GM12878 (cell line): ENCODE measurements at regions not wholly inside any gene's neighbourhood (a gene's known extent, or its start where the extent isn't known, plus 50 kb on each side); places are given as distances from the start of the nearest gene placed in this dataset.

Source experiments
- ATAC-seq: fragments of 200-7000 bp; cut with Tn5 transposase; 3 replicates; pipeline ENCODE4 v1.9.1; 2020; ENCODE audit warnings: mild to moderate bottlenecking, moderate library complexity
- BruUV-seq: library from RNA; stranded (reverse); fragments of 400-500 nt; replicated peaks from 2 replicates; lab custom pipeline; 2021; lab: Mats Ljungman, UMichigan
- CTCF ChIA-PET: fragments of 300-600 bp; sonication (Branson Sonifier 250); formaldehyde crosslinking; extraction: SDS; loops from one replicate; lab custom pipeline; 2021; ENCODE audit warnings: inconsistent platforms; lab: Yijun Ruan, JAX
- POLR2A ChIA-PET: fragments of 350-600 bp; formaldehyde crosslinking; extraction: SDS; loops from one replicate; lab custom pipeline; 2021; ENCODE audit warnings: inconsistent platforms; lab: Charles Lee
- RAD21 ChIA-PET: fragments of 300-600 bp; sonication (Branson Sonifier 250); formaldehyde crosslinking; loops from one replicate; lab custom pipeline; 2023; ENCODE audit warnings: antibody characterized with exemption; ENCODE audit not compliant: unreplicated experiment; lab: Charles Lee
- SMC1A ChIA-PET: fragments of 300-600 bp; sonication (Branson Sonifier 250); formaldehyde crosslinking; loops from one replicate; lab custom pipeline; 2023; ENCODE audit not compliant: unreplicated experiment, uncharacterized antibody; lab: Charles Lee
- DNase-seq: peaks from one replicate; pipeline ENCODE4 v3.0.0-alpha.2; 2011; ENCODE audit warnings: low read depth, low spot score
- FAIRE-seq: peaks from 3 replicates; lab custom pipeline; 2011; peaks lifted over from hg19 to GRCh38; lab: Jason Lieb, UNC
- H2AFZ ChIP-seq: 2 replicates; pipeline ENCODE4 v1.6.0; 2011; ENCODE audit warnings: low read depth, low read length, control low read depth; ENCODE audit not compliant: control insufficient read depth
- H3K27ac ChIP-seq: 2 replicates; pipeline ENCODE4 v1.5.1; 2011; ENCODE audit warnings: control low read depth; ENCODE audit not compliant: control insufficient read depth, insufficient read depth
- H3K27me3 ChIP-seq, 2 experiments: replicated peaks in 1 of 2; 2 replicates each; pipeline versions ENCODE4 v1.6.0 to v1.6.1; 2011; ENCODE audit warnings: low read length in 1 of 2; ENCODE audit not compliant: control insufficient read depth in 2 of 2, insufficient read depth in 2 of 2
- H3K36me3 ChIP-seq, 2 experiments: 2 replicates each; pipeline ENCODE4 v1.5.1; 2011; ENCODE audit warnings: low read length in 1 of 2; ENCODE audit not compliant: control insufficient read depth in 2 of 2, insufficient read depth in 2 of 2
- H3K4me1 ChIP-seq: 2 replicates; pipeline ENCODE4 v1.6.1; 2011; ENCODE audit warnings: mild to moderate bottlenecking, low read length, moderate library complexity, mixed read lengths; ENCODE audit not compliant: control insufficient read depth, insufficient read depth
- H3K4me2 ChIP-seq: 2 replicates; pipeline ENCODE4 v1.6.0; 2011; ENCODE audit warnings: control low read depth; ENCODE audit not compliant: control insufficient read depth, insufficient read depth
- H3K4me3 ChIP-seq: fragments of 200-600 bp; sonication (generic); 2 replicates; pipeline ENCODE4 v1.5.1; 2016
- H3K79me2 ChIP-seq: 2 replicates; pipeline ENCODE4 v1.6.0; 2011; ENCODE audit warnings: low read length; ENCODE audit not compliant: control insufficient read depth, insufficient read depth
- H3K9ac ChIP-seq: 2 replicates; pipeline ENCODE4 v1.8.0; 2011; ENCODE audit warnings: low read length, control low read depth, mixed read lengths; ENCODE audit not compliant: control insufficient read depth, insufficient read depth
- H3K9me3 ChIP-seq: replicated peaks from 3 replicates; pipeline ENCODE4 v1.5.1; 2011; ENCODE audit warnings: mild to moderate bottlenecking, low read length; ENCODE audit not compliant: control insufficient read depth, insufficient read depth
- H4K20me1 ChIP-seq: 2 replicates; pipeline ENCODE4 v1.6.0; 2011; ENCODE audit not compliant: control insufficient read depth, insufficient read depth
- ATF7 ChIP-seq: fragments of 450-650 bp; IDR thresholded peaks from 2 replicates; pipeline ENCODE4 v1.6.1; 2016; ENCODE audit warnings: low read depth, mild to moderate bottlenecking
- ELK1 ChIP-seq: IDR thresholded peaks from 2 replicates; pipeline ENCODE4 v1.6.1; 2012; ENCODE audit warnings: low read depth, low read length, improper control_type of control experiment
- ESRRA ChIP-seq: IDR thresholded peaks from 2 replicates; pipeline ENCODE4 v1.6.1; 2012; ENCODE audit warnings: mild to moderate bottlenecking, low read length, improper control_type of control experiment
- IRF4 ChIP-seq: IDR thresholded peaks from 2 replicates; pipeline ENCODE4 v1.6.1; 2011; ENCODE audit warnings: low read depth, low read length
- MLLT1 ChIP-seq: fragments of 450-650 bp; IDR thresholded peaks from 2 replicates; pipeline ENCODE4 v1.6.1; 2016; ENCODE audit warnings: mild to moderate bottlenecking
- MXI1 ChIP-seq: fragments of 150-350 bp; IDR thresholded peaks from 2 replicates; pipeline ENCODE4 v1.6.1; 2011; ENCODE audit warnings: low read depth, mild to moderate bottlenecking, inconsistent platforms, low read length, improper control_type of control experiment
- MYC ChIP-seq: IDR thresholded peaks from 2 replicates; pipeline ENCODE4 v1.6.1; 2011; ENCODE audit warnings: mild to moderate bottlenecking, low read length, moderate library complexity, inconsistent platforms; ENCODE audit not compliant: insufficient read depth, insufficient replicate concordance, insufficient read length, severe bottlenecking
- NFYB ChIP-seq: IDR thresholded peaks from 2 replicates; pipeline ENCODE4 v1.6.1; 2011; ENCODE audit warnings: low read depth, mild to moderate bottlenecking, low read length, improper control_type of control experiment, moderate library complexity; ENCODE audit not compliant: insufficient read depth
- NR2F1 ChIP-seq: fragments of 450-650 bp; conservative IDR thresholded peaks from 2 replicates; pipeline ENCODE4 v1.6.1; 2017; ENCODE audit warnings: mild to moderate bottlenecking
- NRF1 ChIP-seq: conservative IDR thresholded peaks from 2 replicates; pipeline ENCODE4 v1.6.1; 2011; ENCODE audit warnings: mild to moderate bottlenecking, low read depth, low read length, improper control_type of control experiment
- RELA ChIP-seq: fragments of 450-650 bp; IDR thresholded peaks from 2 replicates; pipeline ENCODE4 v1.8.0; 2014; ENCODE audit warnings: borderline replicate concordance; ENCODE audit not compliant: partially characterized antibody
- SREBF1 ChIP-seq: IDR thresholded peaks from 2 replicates; pipeline ENCODE4 v1.6.1; 2012; ENCODE audit warnings: mild to moderate bottlenecking, low read length
- TAF1 ChIP-seq: IDR thresholded peaks from 2 replicates; pipeline ENCODE4 v1.6.1; 2011; ENCODE audit warnings: mild to moderate bottlenecking, low read depth, low read length, borderline replicate concordance
- TCF3 ChIP-seq: IDR thresholded peaks from 2 replicates; pipeline ENCODE4 v1.6.1; 2012; ENCODE audit warnings: low read depth, mild to moderate bottlenecking, low read length, borderline replicate concordance; ENCODE audit not compliant: insufficient read depth
- TCF7 ChIP-seq: IDR thresholded peaks from 2 replicates; pipeline ENCODE4 v1.6.1; 2014; ENCODE audit warnings: antibody characterized with exemption, borderline replicate concordance
- ZBED1 ChIP-seq: IDR thresholded peaks from 2 replicates; pipeline ENCODE4 v1.6.1; 2016; ENCODE audit warnings: borderline replicate concordance
- WGBS: methylation state at CpG from one replicate; pipeline ENCODE4 v1.1.6; 2016; ENCODE audit warnings: low lambda C conversion rate; ENCODE audit not compliant: insufficient replicate concordance, insufficient coverage; ENCODE audit errors: missing lambda C conversion rate; 5-methylcytosine and 5-hydroxymethylcytosine counted together
- in situ Hi-C: fragments of 300-500 bp; cut with MboI; formaldehyde crosslinking; loops from 9 replicates; pipeline ENCODE4 v1.14.3; 2018; ENCODE audit warnings: mixed read lengths
- intact Hi-C: fragments of 100-400 bp; cut with micrococcal nuclease; formaldehyde crosslinking; loops from one replicate; pipeline ENCODE4 v1.14.2; 2022; ENCODE audit not compliant: unreplicated experiment
- TF ChIP-seq, protein P1 (sequence below): fragments of 450-650 bp; formaldehyde crosslinking; IDR thresholded peaks from 2 replicates; pipeline ENCODE4 v1.4.0; 2020; ENCODE audit warnings: mild to moderate bottlenecking, moderate library complexity

DNA sequence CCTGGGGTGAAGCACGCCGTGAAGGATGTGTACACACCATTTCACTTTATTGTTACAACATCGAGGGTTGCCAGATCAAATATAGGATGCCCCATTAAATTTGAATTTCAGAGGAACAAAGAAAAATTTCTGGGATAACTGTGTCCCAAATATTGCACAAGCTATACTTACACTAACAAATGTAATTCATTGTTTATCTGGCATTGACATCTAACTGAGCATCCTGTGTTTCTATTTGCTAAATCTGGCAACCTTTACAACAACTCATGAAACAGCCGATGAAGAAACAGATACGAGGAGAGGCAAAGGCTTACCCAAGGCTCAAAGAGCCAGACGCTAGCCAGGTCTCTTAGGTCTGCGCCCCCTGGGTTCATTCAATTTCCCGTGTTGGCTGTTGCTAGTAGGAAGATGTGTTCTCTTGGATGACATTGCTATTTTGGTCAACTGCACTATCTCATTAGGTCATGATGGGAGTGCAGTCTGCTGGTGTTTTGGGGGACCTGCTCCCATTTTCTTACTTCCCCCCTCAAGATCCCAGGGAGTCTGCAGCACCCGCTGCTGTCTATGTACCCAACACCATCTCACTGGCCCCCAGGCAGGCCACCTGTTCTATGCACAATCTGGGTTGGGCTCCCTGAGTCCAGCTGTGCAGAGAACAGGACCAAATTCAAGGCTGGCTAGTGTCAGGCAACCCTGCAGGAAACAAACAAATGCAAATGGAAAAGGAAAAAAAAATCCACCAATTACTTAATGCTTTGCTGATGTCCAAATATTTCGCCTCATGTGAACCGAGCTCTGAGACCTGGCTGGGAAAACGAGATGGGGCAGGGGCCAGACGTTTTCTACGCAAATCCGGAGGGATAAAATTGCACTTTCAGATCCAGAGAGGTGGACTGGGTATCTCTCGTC is 560.9 kb downstream of the MIAT start (continued):
- TF ChIP-seq NFYB (no peak), NRF1 (no peak), RELA (no peak), ESRRA (no peak), TCF7 (no peak), NR2F1 (no peak)

GRCh38 chr22:27219036-27219435 is 561.6 kb downstream of the MIAT start:
- no peak overlapping the region for H3K9ac ChIP-seq
- H3K9me3 ChIP-seq: no peaks in the 10 kb centered on the region; the same call in 2 of the 3 replicates
- SMC1A ChIA-PET: no interaction called here
- no peaks in the 10 kb centered on the region for H3K27me3 ChIP-seq
- CTCF ChIA-PET: no interaction called here
- H3K27ac ChIP-seq: no peak overlapping the region
- ATAC-seq (no peak), DNase-seq (no peak), FAIRE-seq (no peak)
- no peaks in the 10 kb centered on the region for H3K79me2 ChIP-seq
- TF ChIP-seq MYC (no peak), TAF1 (no peak), IRF4 (no peak), MLLT1 (no peak), MXI1 (no peak), SREBF1 (no peak), ELK1 (no peak), ZBED1 (no peak), TCF3 (no peak), ATF7 (no peak)
- TF ChIP-seq, protein P1, sequence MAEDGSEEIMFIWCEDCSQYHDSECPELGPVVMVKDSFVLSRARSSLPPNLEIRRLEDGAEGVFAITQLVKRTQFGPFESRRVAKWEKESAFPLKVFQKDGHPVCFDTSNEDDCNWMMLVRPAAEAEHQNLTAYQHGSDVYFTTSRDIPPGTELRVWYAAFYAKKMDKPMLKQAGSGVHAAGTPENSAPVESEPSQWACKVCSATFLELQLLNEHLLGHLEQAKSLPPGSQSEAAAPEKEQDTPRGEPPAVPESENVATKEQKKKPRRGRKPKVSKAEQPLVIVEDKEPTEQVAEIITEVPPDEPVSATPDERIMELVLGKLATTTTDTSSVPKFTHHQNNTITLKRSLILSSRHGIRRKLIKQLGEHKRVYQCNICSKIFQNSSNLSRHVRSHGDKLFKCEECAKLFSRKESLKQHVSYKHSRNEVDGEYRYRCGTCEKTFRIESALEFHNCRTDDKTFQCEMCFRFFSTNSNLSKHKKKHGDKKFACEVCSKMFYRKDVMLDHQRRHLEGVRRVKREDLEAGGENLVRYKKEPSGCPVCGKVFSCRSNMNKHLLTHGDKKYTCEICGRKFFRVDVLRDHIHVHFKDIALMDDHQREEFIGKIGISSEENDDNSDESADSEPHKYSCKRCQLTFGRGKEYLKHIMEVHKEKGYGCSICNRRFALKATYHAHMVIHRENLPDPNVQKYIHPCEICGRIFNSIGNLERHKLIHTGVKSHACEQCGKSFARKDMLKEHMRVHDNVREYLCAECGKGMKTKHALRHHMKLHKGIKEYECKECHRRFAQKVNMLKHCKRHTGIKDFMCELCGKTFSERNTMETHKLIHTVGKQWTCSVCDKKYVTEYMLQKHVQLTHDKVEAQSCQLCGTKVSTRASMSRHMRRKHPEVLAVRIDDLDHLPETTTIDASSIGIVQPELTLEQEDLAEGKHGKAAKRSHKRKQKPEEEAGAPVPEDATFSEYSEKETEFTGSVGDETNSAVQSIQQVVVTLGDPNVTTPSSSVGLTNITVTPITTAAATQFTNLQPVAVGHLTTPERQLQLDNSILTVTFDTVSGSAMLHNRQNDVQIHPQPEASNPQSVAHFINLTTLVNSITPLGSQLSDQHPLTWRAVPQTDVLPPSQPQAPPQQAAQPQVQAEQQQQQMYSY (CRISPR knock-in tag): no peak
- BruUV-seq: no TSS peak
- no peak overlapping the region for H2AFZ ChIP-seq
- H3K4me3 ChIP-seq: no peak overlapping the region
- H3K4me1 ChIP-seq: no peaks in the 10 kb centered on the region
- H3K36me3 ChIP-seq: no peaks in the 10 kb centered on the region
- RAD21 ChIA-PET: no interaction called here
- no peaks in the 10 kb centered on the region for H4K20me1 ChIP-seq
- intact Hi-C loops (no loop called here), in situ Hi-C loops (no loop called here)
- POLR2A ChIA-PET: no interaction called here
- H3K4me2 ChIP-seq: no peak overlapping the region
- WGBS: 16% methylated on average over 2 of the region's 2 CpGs
